OCI-LY3 (cell line): ENCODE measurements at regions not wholly inside any gene's neighbourhood (a gene's known extent, or its start where the extent isn't known, plus 50 kb on each side); places are given as distances from the start of the nearest gene placed in this dataset.

Experiments
- CTCF ChIP-seq: fragments of 200-600, 300-600 bp; sonication (generic); IDR thresholded peaks from 2 replicates; pipeline ENCODE4 v1.5.1; 2014; ENCODE audit warnings: antibody characterized with exemption, low read length, low read depth
- EZH2phosphoT487 ChIP-seq: fragments of 200-600 bp; shearing (Covaris generic); IDR thresholded peaks from 2 replicates; pipeline ENCODE4 v1.6.1; 2018; ENCODE audit warnings: antibody characterized with exemption, mixed run types, low read depth

GRCh38 chr12:87303396-87304012, 725.7 kb downstream of the C12orf50 start:
- TF ChIP-seq CTCF = no peak
- no peak for TF ChIP-seq EZH2phosphoT487
